SJCRH30 (cell line): ENCODE measurements at regions not wholly inside any gene's neighbourhood (a gene's known extent, or its start where the extent isn't known, plus 50 kb on each side); places are given as distances from the start of the nearest gene placed in this dataset.
A peak's percentile ranks its signal among the peaks of the same experiment; 100 is the strongest.
"Not testable (repeated sequence)": the region's sequence is repeated elsewhere in the genome, so short reads cannot be mapped to it uniquely, and the experiment has no call there.

Experiments
- DNase-seq, 2 experiments: peaks; one replicate each; pipeline ENCODE4 v3.0.0-alpha.2; 2015 to 2020
- H3K27ac ChIP-seq: fragments of 250-450 bp; sonication (Bioruptor Pico); 2 replicates; pipeline ENCODE4 v1.5.1; 2020; ENCODE audit warnings: mild to moderate bottlenecking, moderate library complexity
- H3K27me3 ChIP-seq: fragments of 250-450 bp; sonication (Bioruptor Pico); 2 replicates; pipeline ENCODE4 v1.5.1; 2020; ENCODE audit warnings: mild to moderate bottlenecking, moderate library complexity
- H3K36me3 ChIP-seq: fragments of 250-450 bp; sonication (Bioruptor Pico); 2 replicates; pipeline ENCODE4 v1.5.1; 2020; ENCODE audit warnings: mild to moderate bottlenecking, moderate library complexity
- H3K4me1 ChIP-seq: fragments of 250-450 bp; sonication (Bioruptor Pico); 2 replicates; pipeline ENCODE4 v1.5.1; 2020; ENCODE audit warnings: mild to moderate bottlenecking, moderate library complexity
- H3K4me3 ChIP-seq: fragments of 250-450 bp; sonication (Bioruptor Pico); 2 replicates; pipeline ENCODE4 v1.5.1; 2020; ENCODE audit warnings: mild to moderate bottlenecking, moderate library complexity
- H3K9me3 ChIP-seq: fragments of 250-450 bp; sonication (Bioruptor Pico); replicated peaks from 2 replicates; pipeline ENCODE4 v1.5.1; 2020; ENCODE audit warnings: mild to moderate bottlenecking, moderate library complexity

GRCh38 chr2:21234464-21235120 lies 110.8 kb downstream of the TDRD15 start:
- H3K4me1 ChIP-seq: no peaks in the 10 kb centered on the region
- no peak overlapping the region for H3K4me3 ChIP-seq
- H3K27me3 ChIP-seq: no peaks in the 10 kb centered on the region
- H3K36me3 ChIP-seq: no peaks in the 10 kb centered on the region
- no peaks in the 10 kb centered on the region for H3K9me3 ChIP-seq
- H3K27ac ChIP-seq: no peak overlapping the region
- DNase-seq: no peak

GRCh38 chr2:21239749-21240148 lies 116.0 kb downstream of the TDRD15 start:
- not testable (repeated sequence) for H3K27ac ChIP-seq, DNase-seq, H3K4me1 ChIP-seq, H3K9me3 ChIP-seq, H3K36me3 ChIP-seq, H3K27me3 ChIP-seq, H3K4me3 ChIP-seq

- Histone ChIP-seq H3K36me3 (no peaks in the 10 kb centered on the region), H3K4me3 (no peak overlapping the region), H3K4me1 (no peaks in the 10 kb centered on the region; the same call in 1 of the 2 replicates), H3K9me3 (no peaks in the 10 kb centered on the region), H3K27me3 (peaks cover 3% of the 10 kb centered on the region), H3K27ac (no peak overlapping the region)
- DNase-seq: no peak
These were observed 120.4 kb downstream of the TDRD15 start for GRCh38 chr2:21244161-21244560.

DNA sequence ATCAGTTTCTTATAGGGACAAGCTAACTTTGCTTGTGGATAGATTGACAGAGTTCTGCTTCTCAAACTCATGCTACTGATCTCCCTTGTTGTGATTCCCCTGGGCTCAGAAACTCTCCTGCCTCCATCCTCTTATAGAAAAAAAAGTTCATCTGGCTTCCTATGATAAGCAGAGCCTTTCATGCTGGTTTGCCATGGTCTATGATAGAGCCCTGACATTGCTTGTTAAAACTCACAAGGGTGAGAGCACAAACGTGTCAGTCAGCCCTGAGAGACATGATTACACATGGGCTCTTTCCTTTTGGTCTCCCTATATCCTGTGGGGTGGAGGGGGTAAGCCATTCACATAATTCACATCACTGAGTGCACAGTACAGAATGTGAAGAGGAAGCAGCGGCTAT lies 121.8 kb downstream of the TDRD15 start:
- Histone ChIP-seq H3K27me3 (peaks cover 3% of the 10 kb centered on the region), H3K27ac (no peak overlapping the region), H3K9me3 (no peaks in the 10 kb centered on the region), H3K4me1 (no peaks in the 10 kb centered on the region; the same call in 1 of the 2 replicates), H3K4me3 (no peak overlapping the region), H3K36me3 (no peaks in the 10 kb centered on the region)
- no peak for DNase-seq

GRCh38 chr2:21249367-21249766 lies 125.6 kb downstream of the TDRD15 start:
- no peak for DNase-seq
- Histone ChIP-seq H3K9me3 (no peaks in the 10 kb centered on the region), H3K27ac (no peak overlapping the region), H3K4me1 (no peaks in the 10 kb centered on the region), H3K4me3 (no peak overlapping the region), H3K36me3 (no peaks in the 10 kb centered on the region), H3K27me3 (no peaks in the 10 kb centered on the region; the same call in 1 of the 2 replicates)

GRCh38 chr2:21250673-21251072 lies 126.9 kb downstream of the TDRD15 start:
- Histone ChIP-seq H3K27me3 (no peaks in the 10 kb centered on the region), H3K4me3 (no peak overlapping the region), H3K9me3 (no peaks in the 10 kb centered on the region), H3K36me3 (no peaks in the 10 kb centered on the region), H3K4me1 (peaks cover 4% of the 10 kb centered on the region), H3K27ac (no peak overlapping the region)
- DNase-seq: no peak

DNA sequence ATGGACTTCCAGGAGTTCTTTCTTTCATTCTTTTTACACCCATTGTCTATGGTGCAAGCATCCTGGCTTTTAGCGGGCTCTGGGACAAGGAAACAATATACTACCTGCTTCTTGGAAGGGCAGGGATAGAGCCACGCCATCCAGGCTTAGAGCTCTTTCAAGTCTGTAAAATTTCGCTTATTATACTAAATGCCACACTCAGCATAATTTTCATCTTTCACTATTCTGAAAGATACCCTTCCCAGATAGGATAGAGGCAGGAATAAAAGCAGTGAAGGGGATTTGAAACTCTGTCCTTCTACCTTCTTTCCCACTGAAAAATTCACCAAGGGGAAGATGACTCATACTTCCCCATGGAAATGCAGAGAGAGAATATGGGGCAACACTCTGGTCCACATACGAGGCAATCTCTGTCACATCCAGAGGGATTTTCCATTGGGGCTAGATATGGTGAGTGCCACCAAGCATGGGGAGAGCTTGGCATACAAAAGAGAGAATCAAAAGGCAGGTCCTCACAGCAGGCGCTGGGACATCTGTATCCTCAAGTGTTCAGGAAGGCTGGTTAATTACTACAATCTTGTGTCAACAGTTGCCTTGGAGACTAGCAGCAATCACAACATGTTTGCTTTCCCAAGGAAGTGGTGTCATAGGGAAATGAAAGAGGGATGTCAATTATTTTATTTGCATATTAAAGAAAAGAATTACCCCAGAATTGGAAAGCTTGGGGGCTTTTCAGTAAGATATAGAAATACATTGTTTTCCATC lies 127.6 kb downstream of the TDRD15 start:
- Histone ChIP-seq H3K4me3 (no peak overlapping the region), H3K36me3 (no peaks in the 10 kb centered on the region), H3K9me3 (0 out of 2 replicates have a peak, but pooled peaks cover 3% of the 10 kb centered on the region), H3K27me3 (no peaks in the 10 kb centered on the region), H3K27ac (no peak overlapping the region), H3K4me1 (peaks cover 11% of the 10 kb centered on the region)
- DNase-seq: no peak

- no peak overlapping the region for H3K27ac ChIP-seq
- H3K36me3 ChIP-seq: no peaks in the 10 kb centered on the region
- H3K27me3 ChIP-seq: no peaks in the 10 kb centered on the region
- H3K4me3 ChIP-seq: no peak overlapping the region
- 0 out of 2 replicates have a peak, but pooled peaks cover 5% of the 10 kb centered on the region for H3K9me3 ChIP-seq
- H3K4me1 ChIP-seq: peaks cover 29% of the 10 kb centered on the region
- no peak for DNase-seq
These were observed 129.7 kb downstream of the TDRD15 start for GRCh38 chr2:21253311-21254027.

DNA sequence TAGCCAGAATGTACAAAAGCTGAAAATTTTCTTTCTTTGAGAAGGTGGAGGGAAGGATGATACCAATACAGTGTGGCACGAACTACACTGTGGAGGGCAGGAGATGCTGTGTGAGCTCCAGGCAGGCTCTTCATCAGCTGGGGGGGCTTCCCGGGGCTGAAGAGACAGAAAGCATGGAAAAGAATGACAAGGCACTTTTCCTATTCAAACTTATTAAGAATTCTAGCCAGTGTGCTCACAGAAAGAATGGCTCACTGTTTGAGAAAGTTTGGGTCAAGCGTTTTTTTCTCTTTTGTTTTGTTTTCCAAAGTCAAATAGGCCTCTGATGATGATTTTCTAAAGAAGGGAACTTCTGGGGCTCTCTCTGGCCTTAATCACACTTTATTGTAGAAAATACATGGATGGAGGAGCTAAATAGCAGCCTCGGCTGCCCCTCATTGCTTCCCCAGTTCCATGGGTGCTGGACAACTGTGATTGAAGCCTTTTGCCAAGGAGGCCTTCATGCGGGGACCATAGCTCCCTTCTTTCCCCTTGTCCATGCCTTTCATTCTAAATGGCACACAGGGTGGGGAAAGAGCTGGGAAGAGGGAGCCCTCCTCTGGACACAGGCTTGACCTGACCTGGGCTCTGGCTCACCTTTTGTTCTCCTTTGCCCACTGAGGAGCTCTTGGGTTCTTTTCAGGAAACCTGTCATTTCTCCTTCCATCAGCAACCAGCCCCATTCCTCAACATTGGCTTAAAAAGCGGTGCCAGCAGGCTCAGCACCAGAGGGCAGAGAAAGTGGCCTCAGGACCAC lies 130.6 kb downstream of the TDRD15 start:
- no peak overlapping the region for H3K4me3 ChIP-seq
- peaks cover 29% of the 10 kb centered on the region for H3K4me1 ChIP-seq

GRCh38 chr2:21256006-21256405 lies 132.2 kb downstream of the TDRD15 start:
- peak overlapping the region; percentile 63 for H3K27ac ChIP-seq

More for the DNA sequence above, 130.6 kb downstream of the TDRD15 start:
- no peaks in the 10 kb centered on the region for H3K27me3 ChIP-seq
- 0 out of 2 replicates have a peak, but pooled peaks cover 5% of the 10 kb centered on the region for H3K9me3 ChIP-seq
- H3K27ac ChIP-seq: no peak overlapping the region
- no peak for DNase-seq
- no peaks in the 10 kb centered on the region for H3K36me3 ChIP-seq

GRCh38 chr2:21257621-21258020 lies 133.9 kb downstream of the TDRD15 start:
- no peaks in the 10 kb centered on the region for H3K36me3 ChIP-seq
- H3K4me3 ChIP-seq: no peak overlapping the region
- H3K4me1 ChIP-seq: peaks cover 29% of the 10 kb centered on the region
- 0 out of 2 replicates have a peak, but pooled peaks cover 5% of the 10 kb centered on the region for H3K9me3 ChIP-seq
- H3K27ac ChIP-seq: peak overlapping the region; percentile 21; the same call in 1 of the 2 replicates
- peaks cover 6% of the 10 kb centered on the region; the same call in 1 of the 2 replicates for H3K27me3 ChIP-seq
- DNase-seq: no peak

More at GRCh38 chr2:21256006-21256405, 132.2 kb downstream of the TDRD15 start:
- Histone ChIP-seq H3K4me1 (peaks cover 29% of the 10 kb centered on the region), H3K36me3 (no peaks in the 10 kb centered on the region), H3K27me3 (no peaks in the 10 kb centered on the region), H3K9me3 (0 out of 2 replicates have a peak, but pooled peaks cover 5% of the 10 kb centered on the region), H3K4me3 (no peak overlapping the region)
- peak; percentile 78 to 88 for DNase-seq

DNA sequence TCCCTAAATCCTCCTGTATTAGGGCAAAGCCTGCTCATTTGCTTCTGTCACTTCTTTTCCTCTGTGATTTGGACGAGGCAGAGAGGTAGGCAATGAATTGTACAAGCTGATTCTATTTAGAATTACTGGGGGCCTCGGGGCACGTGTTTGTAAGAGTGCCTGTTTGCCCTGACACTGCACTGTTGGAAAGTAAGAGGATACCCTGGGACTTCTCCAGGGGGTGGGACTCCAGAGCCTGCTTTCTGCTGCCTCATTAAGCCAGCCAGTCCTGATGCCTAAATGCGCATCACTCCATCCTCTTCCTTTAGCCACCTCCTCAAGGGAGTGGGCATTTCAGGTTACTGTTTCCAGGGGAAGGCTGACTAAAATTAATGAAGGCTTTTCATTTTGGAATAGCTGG lies 134.3 kb downstream of the TDRD15 start:
- Histone ChIP-seq H3K27me3 (peaks cover 7% of the 10 kb centered on the region), H3K36me3 (no peaks in the 10 kb centered on the region), H3K4me3 (no peak overlapping the region), H3K4me1 (peaks cover 29% of the 10 kb centered on the region), H3K27ac (peak overlapping the region; percentile 21; the same call in 1 of the 2 replicates), H3K9me3 (0 out of 2 replicates have a peak, but pooled peaks cover 5% of the 10 kb centered on the region)
- DNase-seq: peak; percentile 17 to 51

DNA sequence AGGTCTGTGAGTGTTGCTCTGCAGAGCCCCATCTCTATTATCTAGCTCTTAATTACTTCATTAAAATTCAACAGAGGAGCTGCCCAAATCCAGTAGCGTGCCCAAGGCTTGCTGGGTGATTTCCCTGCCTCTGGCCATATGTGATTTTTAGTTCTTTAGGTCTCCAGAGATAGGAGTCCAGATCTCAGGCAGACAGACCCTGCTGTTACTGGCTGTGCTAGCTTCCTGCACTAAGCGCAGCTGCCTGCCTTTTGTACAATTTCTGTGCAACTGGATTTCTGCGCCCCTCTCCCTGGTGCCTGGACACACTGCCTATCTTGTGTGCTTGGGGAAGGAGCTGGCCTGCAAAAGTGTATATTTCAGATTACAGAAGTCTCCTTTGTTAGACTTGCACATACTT lies 136.5 kb downstream of the TDRD15 start:
- peaks cover 9% of the 10 kb centered on the region for H3K27me3 ChIP-seq
- 0 out of 2 replicates have a peak, but pooled peaks cover 5% of the 10 kb centered on the region for H3K9me3 ChIP-seq
- no peak overlapping the region for H3K4me3 ChIP-seq
- no peaks in the 10 kb centered on the region for H3K36me3 ChIP-seq
- H3K4me1 ChIP-seq: peaks cover 29% of the 10 kb centered on the region
- no peak overlapping the region for H3K27ac ChIP-seq
- no peak for DNase-seq

- H3K27me3 ChIP-seq: peaks cover 9% of the 10 kb centered on the region
- no peaks in the 10 kb centered on the region for H3K36me3 ChIP-seq
- DNase-seq: no peak
- H3K4me3 ChIP-seq: no peak overlapping the region
- H3K4me1 ChIP-seq: peaks cover 16% of the 10 kb centered on the region
- H3K27ac ChIP-seq: no peak overlapping the region
- H3K9me3 ChIP-seq: no peaks in the 10 kb centered on the region
These were observed 137.8 kb downstream of the TDRD15 start for GRCh38 chr2:21261591-21261990.
